ENCODE measurements at regions not wholly inside any gene's neighbourhood (a gene's known extent, or its start where the extent isn't known, plus 50 kb on each side); places are given as distances from the start of the nearest gene placed in this dataset.
A peak's percentile ranks its signal among the peaks of the same experiment; 100 is the strongest.

DNA sequence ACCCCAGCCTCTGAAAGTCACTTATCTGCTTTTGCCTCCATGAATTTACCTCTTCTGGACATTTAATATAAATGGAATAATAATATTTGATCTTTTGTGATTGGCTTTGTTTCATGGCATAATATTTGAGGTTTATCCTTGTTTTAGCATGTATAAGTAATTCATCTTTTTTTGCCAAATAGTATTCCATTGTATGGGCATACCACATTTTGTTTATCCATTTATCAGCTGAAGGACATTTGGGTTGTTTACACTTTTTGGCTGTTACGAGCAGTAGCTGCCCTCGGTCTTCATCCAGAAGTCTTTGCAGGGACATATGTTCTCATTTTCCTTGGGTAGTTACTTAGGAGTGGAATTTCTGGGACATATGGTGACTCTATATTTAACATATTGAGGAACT, 53.0 kb upstream of the SMIM21 start:
- TF ChIP-seq EGR1 (IDR thresholded peaks at IDR 0.05) (no peak), RAD21 (IDR thresholded peaks at IDR 0.05; ENCODE audit: low read depth) (no peak), CEBPB (IDR thresholded peaks at IDR 0.05) (no peak), TEAD4 (IDR thresholded peaks at IDR 0.05) (no peak)

DNA sequence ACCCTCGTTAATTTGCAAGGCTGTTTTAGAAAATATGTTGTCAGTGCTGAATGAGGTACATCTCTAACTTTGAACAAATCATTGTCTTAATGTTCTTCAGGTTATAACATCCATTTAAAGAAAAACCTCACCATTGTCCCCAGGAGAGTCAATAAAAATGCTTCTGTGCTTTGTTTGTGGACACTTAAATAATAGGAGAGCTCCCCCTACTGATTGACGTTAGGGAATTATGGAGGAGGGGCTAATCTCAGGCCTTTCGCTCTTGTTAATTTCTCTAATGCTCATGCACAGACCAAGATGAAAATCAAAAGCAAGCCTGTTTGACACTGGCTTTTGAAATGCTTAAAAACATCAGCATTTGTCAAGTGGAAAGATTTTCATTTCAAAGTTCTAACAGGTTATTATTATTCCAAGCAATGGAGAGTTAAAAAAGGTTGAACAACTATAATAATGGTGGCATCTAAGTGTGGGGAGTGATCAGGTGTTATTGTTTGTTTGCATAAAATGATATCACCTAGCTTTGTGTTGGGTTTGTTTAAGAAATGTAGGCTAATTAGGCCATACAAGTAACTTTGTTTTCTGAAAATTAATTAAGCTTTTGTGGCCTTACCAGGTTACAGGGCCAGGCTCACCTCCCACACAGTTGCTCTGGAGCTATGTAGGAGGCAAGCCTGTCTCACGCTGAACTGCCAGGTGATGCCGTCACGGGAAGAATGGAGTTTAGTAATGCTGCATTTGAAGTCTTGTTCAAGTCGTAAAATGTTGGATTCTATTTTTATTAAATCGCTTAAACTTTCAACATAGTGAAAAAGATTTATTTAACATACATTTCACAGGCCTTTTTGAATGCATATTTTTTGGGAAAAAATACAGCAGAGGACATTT, 51.7 kb upstream of the SMIM21 start:
- peak; percentile 80 for TF ChIP-seq RAD21 (IDR thresholded peaks at IDR 0.05; ENCODE audit: low read depth)
- TF ChIP-seq EGR1 (IDR thresholded peaks at IDR 0.05): no peak

DNA sequence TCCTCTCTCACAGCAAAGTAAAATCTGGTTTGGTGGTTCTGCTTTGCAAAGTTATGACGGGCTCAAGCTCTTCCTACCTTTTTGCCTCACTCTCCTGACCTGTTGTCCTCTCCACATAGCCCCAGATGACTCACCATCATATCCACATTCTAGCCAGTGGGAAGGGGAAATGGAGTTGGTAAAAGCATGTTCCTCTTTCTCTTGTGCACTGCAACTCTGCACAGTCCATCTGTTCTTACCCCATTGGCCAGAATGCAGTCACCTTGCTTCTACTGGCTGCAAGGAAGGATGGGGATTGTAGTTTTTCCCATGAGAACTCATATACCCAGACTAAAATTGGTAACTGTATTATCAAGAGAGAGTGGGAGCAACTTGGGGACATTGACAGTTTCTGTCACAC, 50.4 kb upstream of the SMIM21 start:
- TF ChIP-seq EP300 (IDR thresholded peaks at IDR 0.05; ENCODE audit: borderline replicate concordance) (no peak), MAX (IDR thresholded peaks at IDR 0.05) (no peak), FOXM1 (IDR thresholded peaks at IDR 0.05; ENCODE audit: borderline replicate concordance, low read depth) (no peak), TCF12 (IDR thresholded peaks at IDR 0.05; ENCODE audit: low read depth) (no peak), CEBPB (IDR thresholded peaks at IDR 0.05) (no peak), CREB1 (IDR thresholded peaks at IDR 0.05; ENCODE audit: low read depth) (no peak), TEAD4 (IDR thresholded peaks at IDR 0.05) (no peak), EGR1 (IDR thresholded peaks at IDR 0.05) (no peak), RAD21 (IDR thresholded peaks at IDR 0.05; ENCODE audit: low read depth) (no peak), TAF1 (IDR thresholded peaks at IDR 0.05; ENCODE audit: low read depth) (no peak), REST (IDR thresholded peaks at IDR 0.05; ENCODE audit: low read depth) (no peak), YY1 (IDR thresholded peaks at IDR 0.05; ENCODE audit: low read depth) (no peak)
- TF ChIP-seq, protein P1, sequence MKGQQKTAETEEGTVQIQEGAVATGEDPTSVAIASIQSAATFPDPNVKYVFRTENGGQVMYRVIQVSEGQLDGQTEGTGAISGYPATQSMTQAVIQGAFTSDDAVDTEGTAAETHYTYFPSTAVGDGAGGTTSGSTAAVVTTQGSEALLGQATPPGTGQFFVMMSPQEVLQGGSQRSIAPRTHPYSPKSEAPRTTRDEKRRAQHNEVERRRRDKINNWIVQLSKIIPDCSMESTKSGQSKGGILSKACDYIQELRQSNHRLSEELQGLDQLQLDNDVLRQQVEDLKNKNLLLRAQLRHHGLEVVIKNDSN (IDR thresholded peaks at IDR 0.05): no peak

Data from Ishikawa (cell line).